A172 (cell line): ENCODE measurements at regions not wholly inside any gene's neighbourhood (a gene's known extent, or its start where the extent isn't known, plus 50 kb on each side); places are given as distances from the start of the nearest gene placed in this dataset.

Experiments used
- DNase-seq: peaks from one replicate; pipeline ENCODE4 v3.0.0-alpha.2; 2015; ENCODE audit warnings: low spot score

GRCh38 chr2:211228559-211228958 is 672.2 kb downstream of the CPS1 start:
- no peak for DNase-seq

- DNase-seq: no peak
Measured at GRCh38 chr2:211237586-211238275, 681.3 kb downstream of the CPS1 start.

- no peak for DNase-seq
Measured at GRCh38 chr2:211241891-211242290, 685.5 kb downstream of the CPS1 start.

GRCh38 chr2:211247751-211248150 is 691.4 kb downstream of the CPS1 start:
- DNase-seq: no peak

GRCh38 chr2:211248841-211249240 is 692.4 kb downstream of the CPS1 start:
- DNase-seq: no peak

DNA sequence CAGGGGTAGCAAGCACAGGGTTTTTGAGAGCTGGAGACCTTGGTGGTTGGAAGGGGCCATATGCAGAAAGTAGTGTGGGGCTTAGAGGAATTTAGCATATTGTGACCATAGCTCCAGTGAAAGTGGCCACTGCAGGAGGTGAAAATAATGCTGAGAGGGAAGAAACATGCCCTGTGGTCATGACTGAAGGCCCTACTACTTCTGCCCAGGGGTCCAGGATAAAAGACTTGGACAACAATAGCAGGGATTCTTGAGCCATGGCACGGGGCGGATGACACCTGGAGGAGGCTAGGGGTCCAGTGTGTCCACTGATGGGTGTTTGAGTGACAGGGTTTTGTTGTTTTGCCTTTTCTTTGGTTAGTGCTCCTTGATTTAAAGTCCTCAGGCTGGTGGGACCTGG is 694.6 kb downstream of the CPS1 start:
- no peak for DNase-seq

DNA sequence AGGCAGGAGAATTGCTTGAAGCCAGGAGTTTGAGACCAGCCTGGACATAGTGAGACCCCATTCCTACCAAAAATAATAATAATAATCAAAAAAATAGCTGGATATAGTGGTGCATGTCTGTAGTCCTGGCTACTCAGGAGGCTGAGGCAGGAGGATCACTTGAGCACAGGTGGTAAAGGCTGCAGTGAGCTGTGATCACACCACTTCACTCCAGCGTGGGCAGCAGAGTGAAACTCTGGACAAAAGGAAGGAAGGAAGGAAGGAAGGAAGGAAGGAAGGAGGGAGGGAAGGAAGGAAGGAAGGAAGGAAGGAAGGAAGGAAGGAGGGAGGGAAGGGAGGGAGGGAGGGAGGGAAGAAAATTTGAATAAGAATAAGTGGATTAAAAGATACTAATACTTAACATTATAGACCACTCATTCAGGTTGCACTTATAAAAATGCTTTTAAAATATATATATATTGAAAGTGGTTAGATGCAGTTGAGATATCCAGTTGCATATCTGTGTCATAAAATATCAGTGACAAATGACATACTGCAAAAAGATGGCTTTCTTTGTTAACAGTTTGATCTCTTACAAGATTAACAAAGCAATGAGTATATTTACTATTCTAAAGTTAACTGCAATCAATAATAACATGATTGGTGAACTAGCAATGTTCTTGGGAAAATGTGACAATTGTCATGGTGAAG is 702.4 kb downstream of the CPS1 start:
- no peak for DNase-seq

- DNase-seq: no peak
Measured at GRCh38 chr2:211259831-211260476, 703.6 kb downstream of the CPS1 start.

GRCh38 chr2:211270257-211270656 is 713.9 kb downstream of the CPS1 start:
- no peak for DNase-seq

DNA sequence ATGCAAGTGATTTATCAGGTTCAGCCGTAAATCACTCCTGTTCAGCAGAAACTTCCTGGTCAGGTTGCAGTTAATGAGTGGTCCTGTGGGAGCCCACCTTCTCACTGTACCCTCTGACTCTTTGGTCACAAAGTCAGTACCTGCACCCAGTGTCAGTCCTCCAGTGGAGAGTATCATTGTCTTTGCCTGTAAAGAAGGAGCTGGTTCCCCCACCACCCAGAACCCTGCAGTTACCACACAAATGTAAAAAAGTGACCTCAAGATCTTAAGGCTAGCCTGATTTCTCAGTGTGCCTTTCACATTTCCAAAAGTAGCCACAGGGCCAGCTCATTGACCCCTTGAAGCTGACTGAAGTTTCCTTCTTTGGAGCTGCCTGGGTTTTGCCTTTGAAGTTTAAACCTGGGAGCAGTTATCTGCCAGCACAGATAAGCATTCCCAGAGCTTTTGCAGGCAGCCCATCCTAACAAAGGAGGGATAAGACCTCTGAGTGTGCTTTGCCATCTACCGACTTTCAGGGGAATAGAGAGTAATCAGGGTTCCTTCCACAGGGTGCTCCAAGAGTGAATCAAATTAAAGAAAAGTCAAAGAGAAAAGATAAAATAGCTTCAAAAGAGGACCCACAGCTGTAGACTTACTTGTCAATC is 725.2 kb downstream of the CPS1 start:
- DNase-seq: no peak

- DNase-seq: no peak
Measured at GRCh38 chr2:211302676-211303075, 746.3 kb downstream of the CPS1 start.

GRCh38 chr2:211306929-211307328 is 750.5 kb downstream of the CPS1 start:
- DNase-seq: no peak
